A549 (cell line): ENCODE measurements at regions not wholly inside any gene's neighbourhood (a gene's known extent, or its start where the extent isn't known, plus 50 kb on each side); places are given as distances from the start of the nearest gene placed in this dataset.

ENCODE experiments used
- ATAC-seq, 2 experiments: fragments of 200-7000 bp in 1 of 2; fragments of >200 bp in 1 of 2; cut with Nextera tagmentation in 1 of 2; cut with Tn5 transposase in 1 of 2; 3 replicates each; pipeline versions ENCODE4 v1.8.0 to v1.9.1; 2018 to 2020; ENCODE audit warnings: mild to moderate bottlenecking in 1 of 2, moderate library complexity in 1 of 2
- CTCF ChIA-PET: fragments of 300-600 bp; sonication (Branson Sonifier 250); formaldehyde crosslinking; extraction: SDS; loops from one replicate; lab custom pipeline; 2021; ENCODE audit warnings: antibody characterized with exemption, inconsistent platforms; lab: Yijun Ruan, JAX
- POLR2A ChIA-PET: fragments of 350-600 bp; formaldehyde crosslinking; extraction: SDS; loops from one replicate; lab custom pipeline; 2021; ENCODE audit warnings: antibody characterized with exemption, inconsistent platforms; lab: Yijun Ruan, JAX
- DNase-seq, 2 experiments: peaks; one replicate each; pipeline versions ENCODE4 v3.0.0 to v3.0.0-alpha.2; 2011 to 2016; ENCODE audit warnings: low read depth in 1 of 2, low spot score in 1 of 2
- FAIRE-seq: peaks from 2 replicates; lab custom pipeline; 2011; peaks lifted over from hg19 to GRCh38; lab: Jason Lieb, UNC
- H3K27ac ChIP-seq, 2 experiments: fragments of >200 bp; sonication (Bioruptor Twin); formaldehyde crosslinking; 3 replicates each; pipeline ENCODE4 v1.5.1; 2016 to 2017
- H3K4me1 ChIP-seq: fragments of >200 bp; sonication (Bioruptor Twin); formaldehyde crosslinking; 3 replicates; pipeline ENCODE4 v1.6.1; 2016
- H3K4me2 ChIP-seq: fragments of >200 bp; sonication (Bioruptor Twin); formaldehyde crosslinking; 3 replicates; pipeline ENCODE4 v1.6.1; 2016
- H3K4me3 ChIP-seq: fragments of >200 bp; sonication (Bioruptor Twin); formaldehyde crosslinking; 3 replicates; pipeline ENCODE4 v1.5.1; 2016
- H3K9me3 ChIP-seq: fragments of >200 bp; sonication (Bioruptor Twin); formaldehyde crosslinking; 3 replicates; pipeline ENCODE4 v1.6.1; 2016
- CBX8 ChIP-seq: fragments of 200-600 bp; sonication (generic); IDR thresholded peaks from 2 replicates; pipeline ENCODE4 v1.6.1; 2016
- CHD2 ChIP-seq: fragments of 150-350 bp; IDR thresholded peaks from 2 replicates; pipeline ENCODE4 v1.6.1; 2014; ENCODE audit warnings: low read length; ENCODE audit not compliant: partially characterized antibody
- CHD4 ChIP-seq: fragments of 200-600 bp; sonication (generic); IDR thresholded peaks from 2 replicates; pipeline ENCODE4 v1.6.1; 2016; ENCODE audit warnings: antibody characterized with exemption, mild to moderate bottlenecking, borderline replicate concordance
- EHMT2 ChIP-seq: fragments of 200-600 bp; sonication (generic); IDR thresholded peaks from 2 replicates; pipeline ENCODE4 v1.6.1; 2016; ENCODE audit warnings: antibody characterized with exemption, low read depth, mild to moderate bottlenecking, moderate library complexity
- ELK1 ChIP-seq: fragments of 150-350 bp; IDR thresholded peaks from 2 replicates; pipeline ENCODE4 v1.6.1; 2014; ENCODE audit warnings: low read depth, mild to moderate bottlenecking, low read length
- FOXS1 ChIP-seq: fragments of 250-450 bp; sonication (Bioruptor Pico); IDR thresholded peaks from 2 replicates; pipeline ENCODE4 v1.5.0; 2020; ENCODE audit warnings: mild to moderate bottlenecking, moderate library complexity
- HOXB13 ChIP-seq: fragments of 250-450 bp; sonication (Bioruptor Pico); IDR thresholded peaks from 2 replicates; pipeline ENCODE4 v1.5.0; 2020; ENCODE audit warnings: low read depth, mild to moderate bottlenecking, moderate library complexity
- HOXB5 ChIP-seq: fragments of 250-450 bp; sonication (Bioruptor Pico); IDR thresholded peaks from 2 replicates; pipeline ENCODE4 v1.5.0; 2020; ENCODE audit warnings: mild to moderate bottlenecking, moderate library complexity
- JUN ChIP-seq, 2 experiments: fragments of >200 bp; sonication (Bioruptor Twin); formaldehyde crosslinking; IDR thresholded peaks; 2 replicates in 1 of 2; 3 replicates in 1 of 2; pipeline ENCODE4 v1.6.1; 2016 to 2017
- JUNB ChIP-seq: fragments of >200 bp; sonication (Bioruptor Twin); formaldehyde crosslinking; IDR thresholded peaks from 2 replicates; pipeline ENCODE4 v1.6.1; 2016
- KDM1A ChIP-seq: fragments of 200-600 bp; sonication (generic); IDR thresholded peaks from 2 replicates; pipeline ENCODE4 v1.6.1; 2016; ENCODE audit warnings: low read depth, mild to moderate bottlenecking
- MYC ChIP-seq: IDR thresholded peaks from 2 replicates; pipeline ENCODE4 v1.6.1; 2012; ENCODE audit warnings: mild to moderate bottlenecking, inconsistent platforms, low read length, improper control_type of control experiment, borderline replicate concordance
- POLR2AphosphoS2 ChIP-seq: conservative IDR thresholded peaks from 2 replicates; pipeline ENCODE4 v1.6.1; 2012; ENCODE audit warnings: low read length, improper control_type of control experiment, inconsistent platforms
- RCOR1 ChIP-seq: fragments of 150-350 bp; IDR thresholded peaks from 2 replicates; pipeline ENCODE4 v1.6.1; 2014; ENCODE audit warnings: antibody characterized with exemption, low read length, low read depth
- SMC3 ChIP-seq: fragments of >200 bp; sonication (Bioruptor Twin); formaldehyde crosslinking; IDR thresholded peaks from 3 replicates; pipeline ENCODE4 v1.6.1; 2018; ENCODE audit warnings: inconsistent platforms
- SREBF2 ChIP-seq: fragments of 450-650 bp; IDR thresholded peaks from 2 replicates; pipeline ENCODE4 v1.6.1; 2014; ENCODE audit warnings: mild to moderate bottlenecking, moderate library complexity
- TP53 ChIP-seq: fragments of 250-450 bp; sonication (Bioruptor Pico); IDR thresholded peaks from 2 replicates; pipeline ENCODE4 v1.5.0; 2021; ENCODE audit warnings: mild to moderate bottlenecking, moderate library complexity
- USF2 ChIP-seq: fragments of 450-650 bp; IDR thresholded peaks from 2 replicates; pipeline ENCODE4 v1.6.1; 2014; ENCODE audit warnings: antibody characterized with exemption
- ZFP36 ChIP-seq: fragments of 450-650 bp; IDR thresholded peaks from 2 replicates; pipeline ENCODE4 v1.6.1; 2014; ENCODE audit warnings: borderline replicate concordance; ENCODE audit not compliant: partially characterized antibody
- ZSCAN20 ChIP-seq: fragments of 250-450 bp; sonication (Bioruptor Pico); IDR thresholded peaks from 2 replicates; pipeline ENCODE4 v1.8.0; 2022; ENCODE audit warnings: mild to moderate bottlenecking, moderate library complexity
- WGBS: methylation state at CpG from one replicate; pipeline ENCODE4 v1.1.6; 2017; ENCODE audit errors: missing lambda C conversion rate; 5-methylcytosine and 5-hydroxymethylcytosine counted together
- TF ChIP-seq, protein P1 (sequence below): fragments of 200-600 bp; sonication (generic); IDR thresholded peaks from 2 replicates; pipeline ENCODE4 v1.6.1; 2016; ENCODE audit warnings: antibody characterized with exemption, mild to moderate bottlenecking, moderate library complexity
- TF ChIP-seq, protein P2 (sequence below): fragments of >200 bp; sonication (Bioruptor Twin); formaldehyde crosslinking; IDR thresholded peaks from 3 replicates; pipeline ENCODE4 v1.6.1; 2016
- TF ChIP-seq, protein P3 (sequence below): fragments of >200 bp; sonication (Bioruptor Twin); formaldehyde crosslinking; IDR thresholded peaks from 2 replicates; pipeline ENCODE4 v1.6.1; 2016
- TF ChIP-seq, protein P4 (sequence below): fragments of 250-450 bp; sonication (Bioruptor Pico); IDR thresholded peaks from 2 replicates; pipeline ENCODE4 v1.5.0; 2021; ENCODE audit warnings: mild to moderate bottlenecking, moderate library complexity, borderline replicate concordance
- TF ChIP-seq, protein P5 (sequence below): IDR thresholded peaks from 2 replicates; pipeline ENCODE4 v1.6.1; 2012

DNA sequence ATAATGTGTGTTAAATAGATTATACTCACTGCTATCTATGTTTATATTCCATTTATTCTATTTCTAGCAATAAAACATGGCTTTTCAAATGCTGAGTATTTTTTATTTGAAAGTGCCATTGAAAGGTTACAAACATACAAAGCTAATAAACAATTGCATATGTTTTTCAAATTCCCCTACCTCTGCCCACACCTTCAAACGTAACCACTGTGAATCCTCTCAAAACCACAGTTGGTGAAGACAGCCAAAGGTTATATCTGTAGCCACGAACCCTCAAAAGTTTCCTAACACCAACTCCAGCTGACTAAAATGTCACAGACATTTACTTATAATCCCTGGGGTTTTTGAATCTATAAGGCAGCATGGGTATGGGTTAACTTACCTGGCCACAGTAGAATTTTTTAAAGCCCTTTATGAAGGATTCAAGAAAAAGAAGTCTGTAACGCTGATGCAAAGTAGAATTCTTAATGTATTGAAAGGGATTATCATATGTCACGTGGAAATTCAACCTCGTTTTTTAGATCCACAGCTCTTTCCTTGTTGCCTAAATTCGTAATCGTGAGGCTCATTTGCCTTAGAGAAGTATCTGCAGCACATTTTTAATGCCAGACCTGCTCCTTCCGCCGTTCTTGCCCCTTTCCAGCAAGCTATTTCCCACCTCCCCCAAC, 122.5 kb upstream of the ZC3H12C start:
- Histone ChIP-seq H3K4me1 (no peaks in the 10 kb centered on the region), H3K4me2 (no peak overlapping the region), H3K9me3 (no peaks in the 10 kb centered on the region), H3K4me3 (no peak overlapping the region), H3K27ac (no peak overlapping the region)
- POLR2A ChIA-PET = no interaction called here
- 55% methylated on average over 9 of the region's 9 CpGs for WGBS
- ATAC-seq (no peak), FAIRE-seq (no peak)
- CTCF ChIA-PET = interaction anchor here (1.5 kb wide), 1 partner anchor 13 kb away, joined by 3 read pairs; no protein-coding TSS in a partner anchor
- TF ChIP-seq ZSCAN20 (CRISPR knock-in tag) (no peak), POLR2AphosphoS2 (no peak), CBX8 (no peak), HOXB5 (CRISPR knock-in tag) (no peak), RCOR1 (no peak), MYC (no peak), SMC3 (no peak), FOXS1 (CRISPR knock-in tag) (no peak), JUN (IDR thresholded peaks at IDR 0.05) (no peak), JUNB (no peak), CHD4 (no peak)
- TF ChIP-seq, protein P1, sequence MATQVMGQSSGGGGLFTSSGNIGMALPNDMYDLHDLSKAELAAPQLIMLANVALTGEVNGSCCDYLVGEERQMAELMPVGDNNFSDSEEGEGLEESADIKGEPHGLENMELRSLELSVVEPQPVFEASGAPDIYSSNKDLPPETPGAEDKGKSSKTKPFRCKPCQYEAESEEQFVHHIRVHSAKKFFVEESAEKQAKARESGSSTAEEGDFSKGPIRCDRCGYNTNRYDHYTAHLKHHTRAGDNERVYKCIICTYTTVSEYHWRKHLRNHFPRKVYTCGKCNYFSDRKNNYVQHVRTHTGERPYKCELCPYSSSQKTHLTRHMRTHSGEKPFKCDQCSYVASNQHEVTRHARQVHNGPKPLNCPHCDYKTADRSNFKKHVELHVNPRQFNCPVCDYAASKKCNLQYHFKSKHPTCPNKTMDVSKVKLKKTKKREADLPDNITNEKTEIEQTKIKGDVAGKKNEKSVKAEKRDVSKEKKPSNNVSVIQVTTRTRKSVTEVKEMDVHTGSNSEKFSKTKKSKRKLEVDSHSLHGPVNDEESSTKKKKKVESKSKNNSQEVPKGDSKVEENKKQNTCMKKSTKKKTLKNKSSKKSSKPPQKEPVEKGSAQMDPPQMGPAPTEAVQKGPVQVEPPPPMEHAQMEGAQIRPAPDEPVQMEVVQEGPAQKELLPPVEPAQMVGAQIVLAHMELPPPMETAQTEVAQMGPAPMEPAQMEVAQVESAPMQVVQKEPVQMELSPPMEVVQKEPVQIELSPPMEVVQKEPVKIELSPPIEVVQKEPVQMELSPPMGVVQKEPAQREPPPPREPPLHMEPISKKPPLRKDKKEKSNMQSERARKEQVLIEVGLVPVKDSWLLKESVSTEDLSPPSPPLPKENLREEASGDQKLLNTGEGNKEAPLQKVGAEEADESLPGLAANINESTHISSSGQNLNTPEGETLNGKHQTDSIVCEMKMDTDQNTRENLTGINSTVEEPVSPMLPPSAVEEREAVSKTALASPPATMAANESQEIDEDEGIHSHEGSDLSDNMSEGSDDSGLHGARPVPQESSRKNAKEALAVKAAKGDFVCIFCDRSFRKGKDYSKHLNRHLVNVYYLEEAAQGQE = no peak
- TF ChIP-seq, protein P2, sequence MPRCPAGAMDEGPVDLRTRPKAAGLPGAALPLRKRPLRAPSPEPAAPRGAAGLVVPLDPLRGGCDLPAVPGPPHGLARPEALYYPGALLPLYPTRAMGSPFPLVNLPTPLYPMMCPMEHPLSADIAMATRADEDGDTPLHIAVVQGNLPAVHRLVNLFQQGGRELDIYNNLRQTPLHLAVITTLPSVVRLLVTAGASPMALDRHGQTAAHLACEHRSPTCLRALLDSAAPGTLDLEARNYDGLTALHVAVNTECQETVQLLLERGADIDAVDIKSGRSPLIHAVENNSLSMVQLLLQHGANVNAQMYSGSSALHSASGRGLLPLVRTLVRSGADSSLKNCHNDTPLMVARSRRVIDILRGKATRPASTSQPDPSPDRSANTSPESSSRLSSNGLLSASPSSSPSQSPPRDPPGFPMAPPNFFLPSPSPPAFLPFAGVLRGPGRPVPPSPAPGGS = no peak
- TF ChIP-seq, protein P3, sequence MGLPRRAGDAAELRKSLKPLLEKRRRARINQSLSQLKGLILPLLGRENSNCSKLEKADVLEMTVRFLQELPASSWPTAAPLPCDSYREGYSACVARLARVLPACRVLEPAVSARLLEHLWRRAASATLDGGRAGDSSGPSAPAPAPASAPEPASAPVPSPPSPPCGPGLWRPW = no peak
- TF ChIP-seq, protein P4, sequence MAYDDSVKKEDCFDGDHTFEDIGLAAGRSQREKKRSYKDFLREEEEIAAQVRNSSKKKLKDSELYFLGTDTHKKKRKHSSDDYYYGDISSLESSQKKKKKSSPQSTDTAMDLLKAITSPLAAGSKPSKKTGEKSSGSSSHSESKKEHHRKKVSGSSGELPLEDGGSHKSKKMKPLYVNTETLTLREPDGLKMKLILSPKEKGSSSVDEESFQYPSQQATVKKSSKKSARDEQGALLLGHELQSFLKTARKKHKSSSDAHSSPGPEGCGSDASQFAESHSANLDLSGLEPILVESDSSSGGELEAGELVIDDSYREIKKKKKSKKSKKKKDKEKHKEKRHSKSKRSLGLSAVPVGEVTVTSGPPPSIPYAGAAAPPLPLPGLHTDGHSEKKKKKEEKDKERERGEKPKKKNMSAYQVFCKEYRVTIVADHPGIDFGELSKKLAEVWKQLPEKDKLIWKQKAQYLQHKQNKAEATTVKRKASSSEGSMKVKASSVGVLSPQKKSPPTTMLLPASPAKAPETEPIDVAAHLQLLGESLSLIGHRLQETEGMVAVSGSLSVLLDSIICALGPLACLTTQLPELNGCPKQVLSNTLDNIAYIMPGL = no peak
- TF ChIP-seq, all 56 proteins: peak for 0
- DNase-seq = no peak

- 84% methylated on average over 2 of the region's 2 CpGs for WGBS
Measured at GRCh38 chr11:109971184-109971523, 122.0 kb upstream of the ZC3H12C start.

DNA sequence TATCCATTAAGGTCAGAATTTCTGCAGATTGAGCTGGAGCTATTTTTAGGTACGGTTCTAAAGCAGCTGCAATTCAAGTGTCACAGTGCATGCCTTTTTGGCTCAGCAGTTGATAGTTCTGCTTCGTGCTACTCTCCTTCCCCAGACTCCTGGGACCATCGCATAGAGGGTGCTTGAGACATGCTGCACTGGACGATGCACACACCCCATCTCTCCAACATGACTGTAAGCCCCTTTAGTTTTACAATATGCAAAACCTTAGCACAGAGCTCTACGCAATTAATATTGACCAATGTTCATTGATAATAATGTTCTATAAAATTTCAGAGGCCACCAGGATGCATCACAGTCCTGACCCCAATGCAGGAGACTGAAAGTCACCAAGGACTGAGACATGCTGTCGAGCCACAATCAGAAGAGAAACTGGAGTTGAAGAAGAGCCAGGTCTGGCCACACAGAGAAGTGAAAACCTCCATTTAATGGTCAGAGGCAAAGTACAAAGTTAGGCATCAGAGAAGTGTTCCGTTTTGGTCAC, 120.9 kb upstream of the ZC3H12C start:
- ChIA-PET POLR2A (no interaction called here), CTCF (interaction anchor here (0.6 kb wide), 1 partner anchor 140 kb away, joined by 4 read pairs; no protein-coding TSS in a partner anchor)
- FAIRE-seq (no peak), DNase-seq (no peak), ATAC-seq (no peak)
- no peak overlapping the region for H3K4me2 ChIP-seq
- H3K4me1 ChIP-seq = no peaks in the 10 kb centered on the region
- no peak overlapping the region for H3K27ac ChIP-seq
- H3K4me3 ChIP-seq = no peak overlapping the region
- H3K9me3 ChIP-seq = no peaks in the 10 kb centered on the region
- 57% methylated on average over 7 of the region's 7 CpGs for WGBS
- TF ChIP-seq CHD2 = no peak
- TF ChIP-seq, protein P5, sequence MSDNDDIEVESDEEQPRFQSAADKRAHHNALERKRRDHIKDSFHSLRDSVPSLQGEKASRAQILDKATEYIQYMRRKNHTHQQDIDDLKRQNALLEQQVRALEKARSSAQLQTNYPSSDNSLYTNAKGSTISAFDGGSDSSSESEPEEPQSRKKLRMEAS = no peak
- no peak for TF ChIP-seq USF2
- TF ChIP-seq TP53 (CRISPR knock-in tag) = no peak
- no peak for TF ChIP-seq JUN (IDR thresholded peaks at IDR 0.05)
- no peak for TF ChIP-seq EHMT2
- TF ChIP-seq ZFP36 = no peak
- no peak for TF ChIP-seq KDM1A
- TF ChIP-seq ELK1 = no peak
- no peak for TF ChIP-seq HOXB13
- no peak for TF ChIP-seq SREBF2
- no peak for TF ChIP-seq FOXS1 (CRISPR knock-in tag)

More at GRCh38 chr11:109971184-109971523, 122.0 kb upstream of the ZC3H12C start:
- Histone ChIP-seq H3K4me2 (no peak overlapping the region), H3K27ac (no peak overlapping the region), H3K4me3 (no peak overlapping the region), H3K4me1 (no peaks in the 10 kb centered on the region), H3K9me3 (no peaks in the 10 kb centered on the region)
- no peak for TF ChIP-seq ZSCAN20 (CRISPR knock-in tag)
- ChIA-PET POLR2A (no interaction called here), CTCF (no interaction called here)
- FAIRE-seq (no peak), ATAC-seq (no peak), DNase-seq (no peak)
